ENCODE measurements at regions not wholly inside any gene's neighbourhood (a gene's known extent, or its start where the extent isn't known, plus 50 kb on each side); places are given as distances from the start of the nearest gene placed in this dataset.
"Not testable (repeated sequence)": the region's sequence is repeated elsewhere in the genome, so short reads cannot be mapped to it uniquely, and the experiment has no call there.

GRCh38 chr7:121689749-121690148, 183.2 kb upstream of the PTPRZ1 start:
- TF ChIP-seq CTCF (IDR thresholded peaks at IDR 0.05): no peak
- H3K27ac ChIP-seq: no peak overlapping the region
- ATAC-seq (ENCODE audit: insufficient number of reproducible peaks, low FRiP score, low read depth): no peak

GRCh38 chr7:121681700-121682099, 191.3 kb upstream of the PTPRZ1 start:
- no peak overlapping the region for H3K27ac ChIP-seq
- no peak overlapping the region for H3K4me3 ChIP-seq
- no peaks in the 10 kb centered on the region for H3K9me3 ChIP-seq
- no peak for DNase-seq (ENCODE audit: low spot score)
- no peaks in the 10 kb centered on the region for H3K27me3 ChIP-seq (replicated peaks; ENCODE audit: insufficient read depth)
- no peaks in the 10 kb centered on the region for H3K4me1 ChIP-seq (ENCODE audit: control insufficient read depth in 1 of 2, low read depth in 2 of 2)
- no peaks in the 10 kb centered on the region for H3K36me3 ChIP-seq
- TF ChIP-seq CTCF (IDR thresholded peaks at IDR 0.05): no peak
- no peak for ATAC-seq (ENCODE audit: insufficient number of reproducible peaks, low FRiP score, low read depth)

More at GRCh38 chr7:121689749-121690148, 183.2 kb upstream of the PTPRZ1 start:
- H3K36me3 ChIP-seq: no peaks in the 10 kb centered on the region
- no peak overlapping the region for H3K4me3 ChIP-seq
- H3K9me3 ChIP-seq: no peaks in the 10 kb centered on the region
- no peaks in the 10 kb centered on the region for H3K27me3 ChIP-seq (replicated peaks; ENCODE audit: insufficient read depth)
- DNase-seq (ENCODE audit: low spot score): no peak
- no peaks in the 10 kb centered on the region for H3K4me1 ChIP-seq (ENCODE audit: control insufficient read depth in 1 of 2, low read depth in 2 of 2)

GRCh38 chr7:121676168-121676567, 196.8 kb upstream of the PTPRZ1 start:
- Histone ChIP-seq H3K36me3 (no peaks in the 10 kb centered on the region), H3K27me3 (replicated peaks; ENCODE audit: insufficient read depth) (no peaks in the 10 kb centered on the region), H3K9me3 (no peaks in the 10 kb centered on the region), H3K27ac (no peak overlapping the region), H3K4me1 (ENCODE audit: control insufficient read depth in 1 of 2, low read depth in 2 of 2) (no peaks in the 10 kb centered on the region), H3K4me3 (no peak overlapping the region)
- ATAC-seq (ENCODE audit: insufficient number of reproducible peaks, low FRiP score, low read depth) (no peak), DNase-seq (ENCODE audit: low spot score) (no peak)
- no peak for TF ChIP-seq CTCF (IDR thresholded peaks at IDR 0.05)

DNA sequence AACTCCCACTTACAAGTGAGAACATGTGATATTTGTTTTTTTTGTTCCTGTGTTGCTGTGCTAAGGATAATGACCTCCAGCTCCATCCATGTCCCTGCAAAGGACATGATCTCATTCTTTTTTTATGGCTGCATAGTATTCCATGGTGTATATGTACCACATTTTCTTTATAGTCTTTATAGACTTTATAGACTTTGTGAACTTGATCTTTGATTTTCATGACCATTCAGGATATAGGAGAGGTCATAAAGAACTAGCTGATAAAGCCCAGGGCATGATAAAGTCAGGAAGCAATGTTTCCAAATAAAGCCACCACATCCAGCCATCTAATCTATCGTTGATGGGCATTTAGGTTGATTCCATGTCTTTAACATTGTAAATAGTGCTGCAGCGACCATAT, 198.5 kb upstream of the PTPRZ1 start:
- not testable (repeated sequence) for DNase-seq (ENCODE audit: low spot score)

GRCh38 chr7:121669144-121669543, 203.8 kb upstream of the PTPRZ1 start:
- no peaks in the 10 kb centered on the region for H3K36me3 ChIP-seq
- no peaks in the 10 kb centered on the region for H3K27me3 ChIP-seq (replicated peaks; ENCODE audit: insufficient read depth)
- no peaks in the 10 kb centered on the region for H3K4me1 ChIP-seq (ENCODE audit: control insufficient read depth in 1 of 2, low read depth in 2 of 2)
- ATAC-seq (ENCODE audit: insufficient number of reproducible peaks, low FRiP score, low read depth) (no peak), DNase-seq (ENCODE audit: low spot score) (no peak)
- no peak overlapping the region for H3K4me3 ChIP-seq
- no peak for TF ChIP-seq CTCF (IDR thresholded peaks at IDR 0.05)
- H3K9me3 ChIP-seq: peaks cover 5% of the 10 kb centered on the region
- no peak overlapping the region for H3K27ac ChIP-seq

More for the DNA sequence above, 198.5 kb upstream of the PTPRZ1 start:
- not testable (repeated sequence) for H3K9me3 ChIP-seq; H3K4me1 ChIP-seq (ENCODE audit: control insufficient read depth in 1 of 2, low read depth in 2 of 2); H3K4me3 ChIP-seq; H3K36me3 ChIP-seq; H3K27me3 ChIP-seq (replicated peaks; ENCODE audit: insufficient read depth); ATAC-seq (ENCODE audit: insufficient number of reproducible peaks, low FRiP score, low read depth); H3K27ac ChIP-seq

DNA sequence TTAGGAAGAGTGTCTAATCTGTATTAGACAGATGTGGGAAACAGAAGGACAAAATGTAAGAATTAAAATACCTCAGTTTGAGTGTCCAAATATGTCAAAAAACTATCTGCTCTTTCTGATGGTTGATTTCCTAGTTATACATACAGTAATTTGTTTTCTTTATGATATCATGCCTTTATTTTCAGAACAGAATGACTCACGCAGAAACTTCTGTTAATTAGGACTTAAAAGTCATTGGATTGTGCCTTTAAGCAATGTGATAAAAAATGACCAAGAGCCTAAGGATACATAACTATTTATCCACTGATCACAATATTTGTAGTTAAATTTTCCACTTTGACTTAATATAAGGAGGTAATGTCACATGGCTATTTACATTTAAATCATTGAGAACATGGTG, 206.7 kb upstream of the PTPRZ1 start:
- ATAC-seq (ENCODE audit: insufficient number of reproducible peaks, low FRiP score, low read depth) (no peak), DNase-seq (ENCODE audit: low spot score) (no peak)
- Histone ChIP-seq H3K9me3 (peaks cover 5% of the 10 kb centered on the region), H3K4me3 (no peak overlapping the region), H3K27me3 (replicated peaks; ENCODE audit: insufficient read depth) (no peaks in the 10 kb centered on the region), H3K36me3 (no peaks in the 10 kb centered on the region), H3K27ac (no peak overlapping the region), H3K4me1 (ENCODE audit: control insufficient read depth in 1 of 2, low read depth in 2 of 2) (no peaks in the 10 kb centered on the region)
- TF ChIP-seq CTCF (IDR thresholded peaks at IDR 0.05): no peak
